Esophagus muscularis mucosa (tissue), 3 donors: ENCODE measurements at regions not wholly inside any gene's neighbourhood (a gene's known extent, or its start where the extent isn't known, plus 50 kb on each side); places are given as distances from the start of the nearest gene placed in this dataset.

Experiments
- POLR2A ChIP-seq: fragments of 450-650 bp; IDR thresholded peaks from one replicate; pipeline ENCODE4 v1.6.1; 2017; ENCODE audit warnings: antibody characterized with exemption, moderate library complexity, mild to moderate bottlenecking, low read depth
- TF ChIP-seq, protein P1 (sequence below), 3 experiments: fragments of 200-600 bp in 2 of 3; fragments of 450-650 bp in 1 of 3; sonication (generic) in 2 of 3; IDR thresholded peaks; one replicate each; pipeline ENCODE4 v1.5.1; 2017 to 2019; ENCODE audit warnings: antibody characterized with exemption in 3 of 3, mild to moderate bottlenecking in 2 of 3, moderate library complexity in 1 of 3

DNA sequence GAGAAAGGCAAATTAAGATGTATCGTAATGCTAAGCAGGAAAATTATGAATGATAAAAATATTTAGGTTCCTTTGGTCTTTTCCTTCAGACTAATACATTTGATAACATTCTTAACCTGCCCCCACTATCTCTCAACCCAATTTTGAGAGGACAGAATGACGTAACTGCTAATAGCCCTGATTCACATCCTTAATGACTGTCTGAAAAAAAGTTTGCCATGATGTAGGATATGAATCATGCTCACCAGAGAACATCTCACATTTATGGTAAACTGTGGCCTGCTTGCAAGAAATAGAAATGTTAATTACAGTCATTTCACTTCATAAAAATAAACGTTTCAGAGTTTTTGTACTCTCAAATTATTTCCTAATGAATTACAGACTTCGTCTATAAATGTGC is 128.0 kb upstream of the VEGFC start:
- TF ChIP-seq, protein P1, sequence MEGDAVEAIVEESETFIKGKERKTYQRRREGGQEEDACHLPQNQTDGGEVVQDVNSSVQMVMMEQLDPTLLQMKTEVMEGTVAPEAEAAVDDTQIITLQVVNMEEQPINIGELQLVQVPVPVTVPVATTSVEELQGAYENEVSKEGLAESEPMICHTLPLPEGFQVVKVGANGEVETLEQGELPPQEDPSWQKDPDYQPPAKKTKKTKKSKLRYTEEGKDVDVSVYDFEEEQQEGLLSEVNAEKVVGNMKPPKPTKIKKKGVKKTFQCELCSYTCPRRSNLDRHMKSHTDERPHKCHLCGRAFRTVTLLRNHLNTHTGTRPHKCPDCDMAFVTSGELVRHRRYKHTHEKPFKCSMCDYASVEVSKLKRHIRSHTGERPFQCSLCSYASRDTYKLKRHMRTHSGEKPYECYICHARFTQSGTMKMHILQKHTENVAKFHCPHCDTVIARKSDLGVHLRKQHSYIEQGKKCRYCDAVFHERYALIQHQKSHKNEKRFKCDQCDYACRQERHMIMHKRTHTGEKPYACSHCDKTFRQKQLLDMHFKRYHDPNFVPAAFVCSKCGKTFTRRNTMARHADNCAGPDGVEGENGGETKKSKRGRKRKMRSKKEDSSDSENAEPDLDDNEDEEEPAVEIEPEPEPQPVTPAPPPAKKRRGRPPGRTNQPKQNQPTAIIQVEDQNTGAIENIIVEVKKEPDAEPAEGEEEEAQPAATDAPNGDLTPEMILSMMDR (IDR thresholded peaks at IDR 0.05), result no peak
- no peak for TF ChIP-seq POLR2A
